GM20000 (cell line): ENCODE measurements at regions not wholly inside any gene's neighbourhood (a gene's known extent, or its start where the extent isn't known, plus 50 kb on each side); places are given as distances from the start of the nearest gene placed in this dataset.
"Not testable (repeated sequence)": the region's sequence is repeated elsewhere in the genome, so short reads cannot be mapped to it uniquely, and the experiment has no call there.

ENCODE experiments used
- DNase-seq: peaks from one replicate; pipeline ENCODE4 v3.0.0; 2012; ENCODE audit warnings: low spot score
- CTCF ChIP-seq: IDR thresholded peaks from 2 replicates; pipeline ENCODE4 v1.5.1; 2012; ENCODE audit warnings: mild to moderate bottlenecking, control low read depth; ENCODE audit errors: extremely low read depth, missing control alignments

DNA sequence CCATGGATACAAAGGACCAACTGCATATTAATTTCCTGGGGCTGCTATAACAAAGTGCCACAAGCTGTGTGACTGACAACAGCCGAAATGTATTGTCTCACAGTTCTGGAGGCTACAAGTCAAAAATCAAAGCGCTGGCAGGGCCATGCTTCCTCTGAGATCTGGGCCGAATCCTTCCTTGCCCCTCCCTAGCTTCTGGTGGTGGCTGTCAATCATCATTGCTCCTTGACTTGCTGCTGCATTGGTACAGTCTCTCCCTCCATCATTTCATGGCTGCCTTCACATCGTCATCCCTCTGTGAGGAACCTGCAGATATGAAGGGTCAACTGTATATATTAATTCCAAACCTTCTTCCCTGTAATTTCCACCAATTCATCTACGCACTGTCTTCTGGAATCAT lies 118.3 kb downstream of the EXOC5 start:
- TF ChIP-seq CTCF: no peak
- DNase-seq: no peak

GRCh38 chr14:57139173-57139572 lies 129.5 kb downstream of the EXOC5 start:
- no peak for DNase-seq
- no peak for TF ChIP-seq CTCF

- no peak for DNase-seq
- TF ChIP-seq CTCF: no peak
Observed at GRCh38 chr14:57136669-57137328, 131.9 kb downstream of the EXOC5 start.

DNA sequence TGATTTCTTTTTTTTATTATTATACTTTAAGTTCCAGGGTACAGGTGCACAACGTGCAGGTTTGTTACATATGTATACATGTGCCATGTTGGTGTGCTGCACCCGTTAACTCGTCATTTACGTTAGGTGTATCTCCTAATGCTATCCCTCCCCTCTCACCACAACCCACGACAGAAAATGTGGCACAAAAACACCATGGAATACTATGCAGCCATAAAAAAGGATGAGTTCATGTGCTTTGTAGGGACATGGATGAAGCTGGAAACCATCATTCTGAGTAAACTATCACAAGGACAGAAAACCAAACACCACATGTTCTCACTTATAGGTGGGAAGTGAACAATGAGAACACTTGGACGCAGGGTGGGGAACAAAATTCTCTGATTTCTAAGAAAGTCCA lies 140.9 kb downstream of the EXOC5 start:
- not testable (repeated sequence) for DNase-seq

DNA sequence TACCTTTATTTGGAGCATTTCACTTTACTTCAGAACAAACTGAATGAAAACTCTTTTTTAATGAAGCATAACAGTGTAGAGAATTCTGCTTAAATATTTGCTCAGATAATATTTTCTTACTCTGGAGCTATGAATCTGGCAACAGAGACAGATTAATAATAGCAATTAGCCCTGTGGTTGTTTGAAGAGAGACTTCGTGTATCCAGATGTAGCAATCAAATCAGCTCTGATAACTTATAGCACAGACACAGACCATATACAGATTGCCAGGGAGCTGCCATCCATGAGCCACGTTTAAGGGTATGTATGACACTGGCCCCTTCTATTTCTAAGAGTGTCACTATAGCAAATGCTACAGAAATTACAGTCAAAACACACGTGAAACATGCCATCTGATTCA lies 146.6 kb downstream of the EXOC5 start:
- DNase-seq: no peak
- TF ChIP-seq CTCF: no peak

DNA sequence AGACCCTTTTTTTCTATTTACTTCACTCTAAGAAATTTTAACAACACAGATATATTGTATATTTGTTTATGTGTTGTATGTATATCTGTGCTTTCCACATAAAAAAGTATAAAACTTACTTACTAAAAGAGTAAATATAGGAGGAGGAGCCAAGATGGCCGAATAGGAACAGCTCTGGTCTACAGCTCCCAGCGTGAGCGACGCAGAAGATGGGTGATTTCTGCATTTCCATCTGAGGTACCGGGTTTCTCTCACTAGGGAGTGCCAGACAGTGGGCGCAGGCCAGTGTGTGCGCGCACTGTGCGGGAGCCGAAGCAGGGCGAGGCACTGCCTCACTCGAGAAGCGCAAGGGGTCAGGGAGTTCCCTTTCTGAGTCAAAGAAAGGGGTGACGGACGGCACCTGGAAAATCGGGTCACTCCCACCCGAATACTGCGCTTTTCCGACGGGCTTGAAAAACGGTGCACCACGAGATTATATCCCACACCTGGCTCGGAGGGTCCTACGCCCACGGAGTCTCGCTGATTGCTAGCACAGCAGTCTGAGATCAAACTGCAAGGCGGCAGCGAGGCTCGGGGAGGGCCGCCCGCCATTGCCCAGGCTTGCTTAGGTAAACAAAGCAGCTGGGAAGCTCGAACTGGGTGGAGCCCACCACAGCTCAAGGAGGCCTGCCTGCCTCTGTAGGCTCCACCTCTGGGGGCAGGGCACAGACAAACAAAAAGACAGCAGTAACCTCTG lies 156.5 kb downstream of the EXOC5 start:
- DNase-seq: not testable (repeated sequence)

GRCh38 chr14:57110411-57110810 lies 158.3 kb downstream of the EXOC5 start:
- DNase-seq: not testable (repeated sequence)

GRCh38 chr14:57091030-57091608 lies 177.6 kb downstream of the EXOC5 start:
- no peak for TF ChIP-seq CTCF
- DNase-seq: no peak

DNA sequence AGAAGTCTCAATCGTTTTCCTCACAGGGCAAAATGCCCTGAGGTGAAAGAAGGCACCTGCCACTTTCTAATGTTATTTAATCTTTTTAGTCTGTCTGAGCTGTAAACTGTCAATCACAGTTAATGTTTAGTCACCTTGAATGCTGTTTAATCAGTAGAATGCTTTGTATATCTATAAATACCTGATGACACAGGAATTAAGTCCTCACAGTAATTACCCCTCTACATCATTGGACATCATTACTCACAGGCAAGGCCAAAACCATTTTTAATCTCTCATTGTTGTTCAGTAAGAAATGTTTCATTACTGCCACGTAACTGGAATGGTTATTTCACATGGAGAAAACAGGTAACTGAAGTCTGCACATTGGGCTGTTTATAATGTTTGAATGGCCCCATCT lies 178.8 kb downstream of the EXOC5 start:
- no peak for DNase-seq
- TF ChIP-seq CTCF: no peak
